HG02884 (cell line): ENCODE measurements at regions not wholly inside any gene's neighbourhood (a gene's known extent, or its start where the extent isn't known, plus 50 kb on each side); places are given as distances from the start of the nearest gene placed in this dataset.

Experiments
- ATAC-seq: cut with Tn5 transposase; IDR thresholded peaks from one replicate; pipeline ENCODE4 v1.9.1; 2021; ENCODE audit warnings: mild to moderate bottlenecking, moderate library complexity; ENCODE audit not compliant: unreplicated experiment

GRCh38 chr7:32200646-32201045 is 130.4 kb upstream of the PDE1C start:
- no peak for ATAC-seq

- no peak for ATAC-seq
These were observed 124.3 kb upstream of the PDE1C start for GRCh38 chr7:32194537-32194936.

- no peak for ATAC-seq
These were observed 121.1 kb upstream of the PDE1C start for GRCh38 chr7:32191305-32191704.

- ATAC-seq = no peak
These were observed 109.4 kb upstream of the PDE1C start for GRCh38 chr7:32179567-32179966.

GRCh38 chr7:32178677-32179366 is 108.6 kb upstream of the PDE1C start:
- no peak for ATAC-seq

GRCh38 chr7:32177232-32177631 is 107.0 kb upstream of the PDE1C start:
- ATAC-seq = no peak

GRCh38 chr7:32175099-32175498 is 104.9 kb upstream of the PDE1C start:
- no peak for ATAC-seq

- ATAC-seq = no peak
These were observed 101.0 kb upstream of the PDE1C start for GRCh38 chr7:32171248-32171647.

- ATAC-seq = no peak
These were observed 100.6 kb upstream of the PDE1C start for GRCh38 chr7:32170838-32171237.

- no peak for ATAC-seq
These were observed 99.0 kb upstream of the PDE1C start for GRCh38 chr7:32169228-32169627.

GRCh38 chr7:32167815-32168214 is 97.6 kb upstream of the PDE1C start:
- no peak for ATAC-seq

GRCh38 chr7:32167256-32167655 is 97.0 kb upstream of the PDE1C start:
- no peak for ATAC-seq

GRCh38 chr7:32164341-32164996 is 94.3 kb upstream of the PDE1C start:
- no peak for ATAC-seq

- no peak for ATAC-seq
These were observed 93.7 kb upstream of the PDE1C start for GRCh38 chr7:32163896-32164295.

GRCh38 chr7:32163141-32163806 is 93.1 kb upstream of the PDE1C start:
- ATAC-seq = no peak

GRCh38 chr7:32161708-32162107 is 91.5 kb upstream of the PDE1C start:
- ATAC-seq = no peak

GRCh38 chr7:32158751-32159745 is 88.8 kb upstream of the PDE1C start:
- ATAC-seq = no peak

- no peak for ATAC-seq
These were observed 87.9 kb upstream of the PDE1C start for GRCh38 chr7:32158076-32158475.

- ATAC-seq = no peak
These were observed 85.5 kb upstream of the PDE1C start for GRCh38 chr7:32155712-32156111.

GRCh38 chr7:32154797-32155196 is 84.6 kb upstream of the PDE1C start:
- no peak for ATAC-seq

- no peak for ATAC-seq
These were observed 82.8 kb upstream of the PDE1C start for GRCh38 chr7:32153006-32153405.
